WTC11 (cell line): ENCODE measurements at regions not wholly inside any gene's neighbourhood (a gene's known extent, or its start where the extent isn't known, plus 50 kb on each side); places are given as distances from the start of the nearest gene placed in this dataset.

Experiments
- ATAC-seq: fragments of 200-7000 bp; cut with Tn5 transposase; 2 replicates; pipeline ENCODE4 v1.10.0; 2021; ENCODE audit warnings: mild to moderate bottlenecking, moderate library complexity
- CTCF ChIA-PET: fragments of 300-600 bp; sonication (Branson Sonifier 250); formaldehyde crosslinking; loops from one replicate; lab custom pipeline; 2021; ENCODE audit warnings: antibody characterized with exemption; lab: Charles Lee
- POLR2A ChIA-PET: fragments of 350-600 bp; sonication (Branson Sonifier 250); formaldehyde crosslinking; loops from one replicate; lab custom pipeline; 2021; ENCODE audit warnings: antibody characterized with exemption; lab: Charles Lee
- DNase-seq: peaks from one replicate; pipeline ENCODE4 v3.0.0; 2021; ENCODE audit warnings: low spot score
- H3K27ac Mint-ChIP-seq: 2 replicates; pipeline ENCODE4 v1.8.0; 2021; ENCODE audit warnings: mixed read lengths
- H3K27me3 Mint-ChIP-seq: 2 replicates; pipeline ENCODE4 v1.8.0; 2021; ENCODE audit warnings: low read depth, mild to moderate bottlenecking, moderate library complexity, mixed read lengths
- H3K36me3 Mint-ChIP-seq: 2 replicates; pipeline ENCODE4 v1.8.0; 2021; ENCODE audit warnings: mixed read lengths
- H3K4me1 Mint-ChIP-seq: 2 replicates; pipeline ENCODE4 v1.8.0; 2022; ENCODE audit warnings: mixed read lengths
- H3K4me3 Mint-ChIP-seq: 2 replicates; pipeline ENCODE4 v1.8.0; 2021; ENCODE audit warnings: mild to moderate bottlenecking, moderate library complexity, mixed read lengths
- H3K9me3 Mint-ChIP-seq: 2 replicates; pipeline ENCODE4 v1.8.0; 2021; ENCODE audit warnings: mixed read lengths
- CREB1 ChIP-seq: sonication (generic); formaldehyde crosslinking; IDR thresholded peaks from 2 replicates; pipeline ENCODE4 v1.8.0; 2023; ENCODE audit warnings: mild to moderate bottlenecking, missing genetic modification reagents
- CREM ChIP-seq: sonication (generic); formaldehyde crosslinking; IDR thresholded peaks from 2 replicates; pipeline ENCODE4 v1.8.1; 2022; ENCODE audit warnings: mild to moderate bottlenecking, missing genetic modification reagents, moderate library complexity
- ELF4 ChIP-seq: sonication (generic); formaldehyde crosslinking; IDR thresholded peaks from 2 replicates; pipeline ENCODE4 v1.8.1; 2022; ENCODE audit warnings: low read depth, mild to moderate bottlenecking, moderate library complexity, missing genetic modification reagents
- ESRRA ChIP-seq: sonication (generic); formaldehyde crosslinking; IDR thresholded peaks from 2 replicates; pipeline ENCODE4 v1.8.1; 2022; ENCODE audit warnings: mild to moderate bottlenecking, missing genetic modification reagents, borderline replicate concordance
- FOXP1 ChIP-seq: sonication (generic); formaldehyde crosslinking; IDR thresholded peaks from 2 replicates; pipeline ENCODE4 v1.8.0; 2022; ENCODE audit warnings: missing genetic modification reagents, mild to moderate bottlenecking, moderate library complexity, borderline replicate concordance
- HMGA2 ChIP-seq: fragments of 250-450 bp; sonication (Bioruptor Pico); IDR thresholded peaks from 2 replicates; pipeline ENCODE4 v1.4.0; 2021; ENCODE audit warnings: mild to moderate bottlenecking, moderate library complexity
- IRF2 ChIP-seq: sonication (generic); formaldehyde crosslinking; IDR thresholded peaks from 2 replicates; pipeline ENCODE4 v1.8.0; 2022; ENCODE audit warnings: low read depth, missing genetic modification reagents, borderline replicate concordance
- JAZF1 ChIP-seq: fragments of 250-450 bp; sonication (Bioruptor Pico); IDR thresholded peaks from 2 replicates; pipeline ENCODE4 v1.9.0; 2021; ENCODE audit warnings: moderate library complexity, mild to moderate bottlenecking, inconsistent platforms
- JUN ChIP-seq: sonication (generic); formaldehyde crosslinking; IDR thresholded peaks from 2 replicates; pipeline ENCODE4 v1.8.0; 2023; ENCODE audit warnings: mild to moderate bottlenecking, missing genetic modification reagents
- PRRX2 ChIP-seq: fragments of 250-450 bp; sonication (Bioruptor Pico); IDR thresholded peaks from 2 replicates; pipeline ENCODE4 v1.8.0; 2021; ENCODE audit warnings: mild to moderate bottlenecking
- SP1 ChIP-seq: sonication (generic); formaldehyde crosslinking; conservative IDR thresholded peaks from 2 replicates; pipeline ENCODE4 v1.8.1; 2022; ENCODE audit warnings: missing genetic modification reagents
- TF ChIP-seq, protein P1 (sequence below): fragments of 250-450 bp; sonication (Bioruptor Pico); IDR thresholded peaks from 2 replicates; pipeline ENCODE4 v1.9.0; 2021; ENCODE audit warnings: moderate library complexity, mild to moderate bottlenecking, inconsistent platforms, borderline replicate concordance
- TF ChIP-seq, protein P2 (sequence below): sonication (generic); formaldehyde crosslinking; IDR thresholded peaks from 2 replicates; pipeline ENCODE4 v1.8.0; 2022; ENCODE audit warnings: mild to moderate bottlenecking, missing genetic modification reagents
- TF ChIP-seq, protein P3 (sequence below): sonication (generic); formaldehyde crosslinking; IDR thresholded peaks from 2 replicates; pipeline ENCODE4 v1.8.1; 2023; ENCODE audit warnings: mild to moderate bottlenecking, missing genetic modification reagents, borderline replicate concordance
- TF ChIP-seq, protein P4 (sequence below): sonication (generic); formaldehyde crosslinking; IDR thresholded peaks from 2 replicates; pipeline ENCODE4 v1.8.1; 2023; ENCODE audit warnings: mild to moderate bottlenecking, moderate library complexity, missing genetic modification reagents
- TF ChIP-seq, protein P5 (sequence below): sonication (generic); formaldehyde crosslinking; IDR thresholded peaks from 2 replicates; pipeline ENCODE4 v1.8.0; 2022; ENCODE audit warnings: mild to moderate bottlenecking, missing genetic modification reagents
- TF ChIP-seq, protein P6 (sequence below): sonication (generic); formaldehyde crosslinking; IDR thresholded peaks from 2 replicates; pipeline ENCODE4 v1.8.1; 2022; ENCODE audit warnings: mild to moderate bottlenecking, moderate library complexity, missing genetic modification reagents
- TF ChIP-seq, protein P7 (sequence below): sonication (generic); formaldehyde crosslinking; IDR thresholded peaks from 2 replicates; pipeline ENCODE4 v1.8.0; 2022; ENCODE audit warnings: mild to moderate bottlenecking, missing genetic modification reagents

DNA sequence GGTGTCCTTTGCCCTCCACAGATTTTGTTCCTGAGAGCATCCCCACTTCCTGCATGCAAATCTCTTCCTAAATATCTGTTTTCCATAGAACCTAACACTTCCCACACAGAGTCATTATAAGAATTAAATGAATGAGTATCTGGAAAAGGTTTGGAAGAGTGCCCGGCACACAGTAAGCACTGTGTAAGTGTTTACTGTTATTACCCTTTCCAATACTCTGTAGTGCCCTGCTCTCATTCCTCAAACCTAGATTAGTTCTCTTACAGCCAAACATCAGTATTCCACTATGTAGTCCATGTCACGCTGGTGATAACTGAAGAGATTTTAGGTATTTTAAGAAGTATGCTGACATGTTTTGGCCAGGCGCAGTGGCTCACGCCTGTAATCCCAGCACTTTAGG lies 57.3 kb upstream of the PHF21A start (continued):
- TF ChIP-seq SP1 = no peak
- TF ChIP-seq, protein P1, sequence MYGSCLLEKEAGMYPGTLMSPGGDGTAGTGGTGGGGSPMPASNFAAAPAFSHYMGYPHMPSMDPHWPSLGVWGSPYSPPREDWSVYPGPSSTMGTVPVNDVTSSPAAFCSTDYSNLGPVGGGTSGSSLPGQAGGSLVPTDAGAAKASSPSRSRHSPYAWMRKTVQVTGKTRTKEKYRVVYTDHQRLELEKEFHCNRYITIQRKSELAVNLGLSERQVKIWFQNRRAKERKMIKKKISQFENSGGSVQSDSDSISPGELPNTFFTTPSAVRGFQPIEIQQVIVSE (CRISPR knock-in tag) = no peak
- no peak for TF ChIP-seq ESRRA (CRISPR knock-in tag)
- TF ChIP-seq, protein P2, sequence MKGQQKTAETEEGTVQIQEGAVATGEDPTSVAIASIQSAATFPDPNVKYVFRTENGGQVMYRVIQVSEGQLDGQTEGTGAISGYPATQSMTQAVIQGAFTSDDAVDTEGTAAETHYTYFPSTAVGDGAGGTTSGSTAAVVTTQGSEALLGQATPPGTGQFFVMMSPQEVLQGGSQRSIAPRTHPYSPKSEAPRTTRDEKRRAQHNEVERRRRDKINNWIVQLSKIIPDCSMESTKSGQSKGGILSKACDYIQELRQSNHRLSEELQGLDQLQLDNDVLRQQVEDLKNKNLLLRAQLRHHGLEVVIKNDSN (CRISPR knock-in tag) = no peak
- TF ChIP-seq, protein P3, sequence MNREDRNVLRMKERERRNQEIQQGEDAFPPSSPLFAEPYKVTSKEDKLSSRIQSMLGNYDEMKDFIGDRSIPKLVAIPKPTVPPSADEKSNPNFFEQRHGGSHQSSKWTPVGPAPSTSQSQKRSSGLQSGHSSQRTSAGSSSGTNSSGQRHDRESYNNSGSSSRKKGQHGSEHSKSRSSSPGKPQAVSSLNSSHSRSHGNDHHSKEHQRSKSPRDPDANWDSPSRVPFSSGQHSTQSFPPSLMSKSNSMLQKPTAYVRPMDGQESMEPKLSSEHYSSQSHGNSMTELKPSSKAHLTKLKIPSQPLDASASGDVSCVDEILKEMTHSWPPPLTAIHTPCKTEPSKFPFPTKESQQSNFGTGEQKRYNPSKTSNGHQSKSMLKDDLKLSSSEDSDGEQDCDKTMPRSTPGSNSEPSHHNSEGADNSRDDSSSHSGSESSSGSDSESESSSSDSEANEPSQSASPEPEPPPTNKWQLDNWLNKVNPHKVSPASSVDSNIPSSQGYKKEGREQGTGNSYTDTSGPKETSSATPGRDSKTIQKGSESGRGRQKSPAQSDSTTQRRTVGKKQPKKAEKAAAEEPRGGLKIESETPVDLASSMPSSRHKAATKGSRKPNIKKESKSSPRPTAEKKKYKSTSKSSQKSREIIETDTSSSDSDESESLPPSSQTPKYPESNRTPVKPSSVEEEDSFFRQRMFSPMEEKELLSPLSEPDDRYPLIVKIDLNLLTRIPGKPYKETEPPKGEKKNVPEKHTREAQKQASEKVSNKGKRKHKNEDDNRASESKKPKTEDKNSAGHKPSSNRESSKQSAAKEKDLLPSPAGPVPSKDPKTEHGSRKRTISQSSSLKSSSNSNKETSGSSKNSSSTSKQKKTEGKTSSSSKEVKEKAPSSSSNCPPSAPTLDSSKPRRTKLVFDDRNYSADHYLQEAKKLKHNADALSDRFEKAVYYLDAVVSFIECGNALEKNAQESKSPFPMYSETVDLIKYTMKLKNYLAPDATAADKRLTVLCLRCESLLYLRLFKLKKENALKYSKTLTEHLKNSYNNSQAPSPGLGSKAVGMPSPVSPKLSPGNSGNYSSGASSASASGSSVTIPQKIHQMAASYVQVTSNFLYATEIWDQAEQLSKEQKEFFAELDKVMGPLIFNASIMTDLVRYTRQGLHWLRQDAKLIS (CRISPR knock-in tag) = no peak
- TF ChIP-seq JAZF1 (CRISPR knock-in tag) = no peak
- TF ChIP-seq PRRX2 = no peak
- TF ChIP-seq, protein P4, sequence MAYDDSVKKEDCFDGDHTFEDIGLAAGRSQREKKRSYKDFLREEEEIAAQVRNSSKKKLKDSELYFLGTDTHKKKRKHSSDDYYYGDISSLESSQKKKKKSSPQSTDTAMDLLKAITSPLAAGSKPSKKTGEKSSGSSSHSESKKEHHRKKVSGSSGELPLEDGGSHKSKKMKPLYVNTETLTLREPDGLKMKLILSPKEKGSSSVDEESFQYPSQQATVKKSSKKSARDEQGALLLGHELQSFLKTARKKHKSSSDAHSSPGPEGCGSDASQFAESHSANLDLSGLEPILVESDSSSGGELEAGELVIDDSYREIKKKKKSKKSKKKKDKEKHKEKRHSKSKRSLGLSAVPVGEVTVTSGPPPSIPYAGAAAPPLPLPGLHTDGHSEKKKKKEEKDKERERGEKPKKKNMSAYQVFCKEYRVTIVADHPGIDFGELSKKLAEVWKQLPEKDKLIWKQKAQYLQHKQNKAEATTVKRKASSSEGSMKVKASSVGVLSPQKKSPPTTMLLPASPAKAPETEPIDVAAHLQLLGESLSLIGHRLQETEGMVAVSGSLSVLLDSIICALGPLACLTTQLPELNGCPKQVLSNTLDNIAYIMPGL (CRISPR knock-in tag) = no peak
- TF ChIP-seq, protein P5, sequence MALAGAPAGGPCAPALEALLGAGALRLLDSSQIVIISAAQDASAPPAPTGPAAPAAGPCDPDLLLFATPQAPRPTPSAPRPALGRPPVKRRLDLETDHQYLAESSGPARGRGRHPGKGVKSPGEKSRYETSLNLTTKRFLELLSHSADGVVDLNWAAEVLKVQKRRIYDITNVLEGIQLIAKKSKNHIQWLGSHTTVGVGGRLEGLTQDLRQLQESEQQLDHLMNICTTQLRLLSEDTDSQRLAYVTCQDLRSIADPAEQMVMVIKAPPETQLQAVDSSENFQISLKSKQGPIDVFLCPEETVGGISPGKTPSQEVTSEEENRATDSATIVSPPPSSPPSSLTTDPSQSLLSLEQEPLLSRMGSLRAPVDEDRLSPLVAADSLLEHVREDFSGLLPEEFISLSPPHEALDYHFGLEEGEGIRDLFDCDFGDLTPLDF (CRISPR knock-in tag) = no peak

DNA sequence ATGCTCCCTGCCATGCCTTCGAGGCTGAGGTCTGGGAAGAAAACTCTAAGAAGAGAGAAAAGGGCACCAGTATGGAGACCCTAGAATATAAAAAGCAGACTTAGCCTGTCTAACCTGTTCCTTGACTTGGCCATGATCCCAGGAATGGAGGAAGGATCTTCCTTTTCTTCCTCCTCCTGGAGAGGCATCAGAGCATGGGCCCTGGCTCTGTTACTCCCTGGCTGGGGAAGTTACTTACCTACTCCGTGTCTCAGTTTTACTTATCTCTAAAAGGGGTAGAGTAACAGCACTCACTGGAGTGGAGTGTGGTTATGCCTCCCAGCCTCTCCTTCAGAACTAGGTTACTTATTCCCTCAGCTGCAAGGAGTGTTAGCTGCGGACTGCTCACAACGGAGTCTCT lies 55.2 kb upstream of the PHF21A start:
- Mint-ChIP-seq H3K4me1 (no peaks in the 10 kb centered on the region), H3K27me3 (no peaks in the 10 kb centered on the region; the same call in 1 of the 2 replicates), H3K36me3 (no peaks in the 10 kb centered on the region)
- TF ChIP-seq CREM (CRISPR knock-in tag) (no peak), IRF2 (CRISPR knock-in tag) (no peak), HMGA2 (CRISPR knock-in tag) (no peak), FOXP1 (CRISPR knock-in tag) (no peak), ELF4 (CRISPR knock-in tag) (no peak), CREB1 (CRISPR knock-in tag) (no peak), JAZF1 (CRISPR knock-in tag) (no peak), JUN (no peak)
- TF ChIP-seq, protein P1 (CRISPR knock-in tag) = no peak
- TF ChIP-seq, protein P6, sequence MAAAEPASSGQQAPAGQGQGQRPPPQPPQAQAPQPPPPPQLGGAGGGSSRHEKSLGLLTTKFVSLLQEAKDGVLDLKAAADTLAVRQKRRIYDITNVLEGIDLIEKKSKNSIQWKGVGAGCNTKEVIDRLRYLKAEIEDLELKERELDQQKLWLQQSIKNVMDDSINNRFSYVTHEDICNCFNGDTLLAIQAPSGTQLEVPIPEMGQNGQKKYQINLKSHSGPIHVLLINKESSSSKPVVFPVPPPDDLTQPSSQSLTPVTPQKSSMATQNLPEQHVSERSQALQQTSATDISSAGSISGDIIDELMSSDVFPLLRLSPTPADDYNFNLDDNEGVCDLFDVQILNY = no peak
- TF ChIP-seq, protein P3 (CRISPR knock-in tag) = no peak
- TF ChIP-seq, protein P2 (CRISPR knock-in tag) = no peak
- TF ChIP-seq, protein P7, sequence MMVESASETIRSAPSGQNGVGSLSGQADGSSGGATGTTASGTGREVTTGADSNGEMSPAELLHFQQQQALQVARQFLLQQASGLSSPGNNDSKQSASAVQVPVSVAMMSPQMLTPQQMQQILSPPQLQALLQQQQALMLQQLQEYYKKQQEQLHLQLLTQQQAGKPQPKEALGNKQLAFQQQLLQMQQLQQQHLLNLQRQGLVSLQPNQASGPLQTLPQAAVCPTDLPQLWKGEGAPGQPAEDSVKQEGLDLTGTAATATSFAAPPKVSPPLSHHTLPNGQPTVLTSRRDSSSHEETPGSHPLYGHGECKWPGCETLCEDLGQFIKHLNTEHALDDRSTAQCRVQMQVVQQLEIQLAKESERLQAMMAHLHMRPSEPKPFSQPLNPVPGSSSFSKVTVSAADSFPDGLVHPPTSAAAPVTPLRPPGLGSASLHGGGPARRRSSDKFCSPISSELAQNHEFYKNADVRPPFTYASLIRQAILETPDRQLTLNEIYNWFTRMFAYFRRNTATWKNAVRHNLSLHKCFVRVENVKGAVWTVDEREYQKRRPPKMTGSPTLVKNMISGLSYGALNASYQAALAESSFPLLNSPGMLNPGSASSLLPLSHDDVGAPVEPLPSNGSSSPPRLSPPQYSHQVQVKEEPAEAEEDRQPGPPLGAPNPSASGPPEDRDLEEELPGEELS = no peak
- TF ChIP-seq, all 79 proteins: peak for 0
- DNase-seq (no peak), ATAC-seq (no peak)
- Mint-ChIP-seq H3K27ac (no peak overlapping the region), H3K9me3 (peaks cover 4% of the 10 kb centered on the region; the same call in 1 of the 2 replicates), H3K4me3 (no peak overlapping the region)
- POLR2A ChIA-PET = no interaction called here
- CTCF ChIA-PET = no interaction called here
